ENCODE measurements at regions not wholly inside any gene's neighbourhood (a gene's known extent, or its start where the extent isn't known, plus 50 kb on each side); places are given as distances from the start of the nearest gene placed in this dataset. TPM values are rescaled to one million over a fixed set of nuclear protein-coding genes. Genes with fewer than 3 reads are reported as not detected.

DNA sequence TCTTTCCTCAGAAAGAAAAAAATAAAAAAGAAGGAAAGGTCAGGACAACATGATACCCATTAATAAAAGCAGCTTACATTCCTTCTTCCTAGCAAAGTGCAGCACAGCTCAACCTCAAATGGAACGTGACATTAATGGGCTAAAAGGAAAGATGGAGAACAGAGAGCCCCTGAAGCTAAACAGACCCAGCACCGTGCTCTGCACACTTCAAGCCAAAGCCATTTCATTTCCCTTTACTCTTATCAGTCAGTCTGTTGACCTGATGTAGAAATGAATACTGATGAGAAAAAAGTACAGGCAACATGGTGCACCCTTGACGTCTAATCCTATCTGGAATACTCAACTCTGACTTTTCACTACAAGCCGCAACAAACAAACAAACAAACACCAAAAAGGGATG, 57.7 kb upstream of the EDNRA start:
- H3K4me3 ChIP-seq (ENCODE audit: low read depth, low read length) = no peak overlapping the region
- TF ChIP-seq, protein P1, sequence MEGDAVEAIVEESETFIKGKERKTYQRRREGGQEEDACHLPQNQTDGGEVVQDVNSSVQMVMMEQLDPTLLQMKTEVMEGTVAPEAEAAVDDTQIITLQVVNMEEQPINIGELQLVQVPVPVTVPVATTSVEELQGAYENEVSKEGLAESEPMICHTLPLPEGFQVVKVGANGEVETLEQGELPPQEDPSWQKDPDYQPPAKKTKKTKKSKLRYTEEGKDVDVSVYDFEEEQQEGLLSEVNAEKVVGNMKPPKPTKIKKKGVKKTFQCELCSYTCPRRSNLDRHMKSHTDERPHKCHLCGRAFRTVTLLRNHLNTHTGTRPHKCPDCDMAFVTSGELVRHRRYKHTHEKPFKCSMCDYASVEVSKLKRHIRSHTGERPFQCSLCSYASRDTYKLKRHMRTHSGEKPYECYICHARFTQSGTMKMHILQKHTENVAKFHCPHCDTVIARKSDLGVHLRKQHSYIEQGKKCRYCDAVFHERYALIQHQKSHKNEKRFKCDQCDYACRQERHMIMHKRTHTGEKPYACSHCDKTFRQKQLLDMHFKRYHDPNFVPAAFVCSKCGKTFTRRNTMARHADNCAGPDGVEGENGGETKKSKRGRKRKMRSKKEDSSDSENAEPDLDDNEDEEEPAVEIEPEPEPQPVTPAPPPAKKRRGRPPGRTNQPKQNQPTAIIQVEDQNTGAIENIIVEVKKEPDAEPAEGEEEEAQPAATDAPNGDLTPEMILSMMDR (IDR thresholded peaks at IDR 0.05; ENCODE audit: insufficient read depth, low read depth, low read length) = no peak
- DNase-seq (ENCODE audit: low read depth) = peak; percentile 36

DNA sequence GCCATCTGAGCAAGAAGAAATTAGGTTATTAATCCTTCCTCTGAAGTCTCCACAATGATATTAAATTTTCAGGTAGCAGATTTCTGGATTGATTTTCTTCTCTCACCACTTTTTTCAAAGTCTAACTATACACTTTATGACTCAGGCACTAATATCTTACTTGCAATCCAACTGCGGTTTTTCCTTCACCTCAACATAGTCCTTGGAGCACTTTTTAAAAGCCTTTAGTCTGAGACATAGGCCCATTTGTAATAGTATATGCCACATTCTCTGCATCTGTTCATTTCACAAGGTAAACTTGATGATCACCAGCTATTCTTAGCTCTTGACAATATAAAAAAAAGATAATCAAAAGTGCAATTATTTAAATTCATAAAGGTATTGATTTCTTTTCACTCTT, 55.9 kb upstream of the EDNRA start:
- TF ChIP-seq, protein P1 (IDR thresholded peaks at IDR 0.05; ENCODE audit: insufficient read depth, low read depth, low read length) = no peak
- no peak for DNase-seq (ENCODE audit: low read depth)

DNA sequence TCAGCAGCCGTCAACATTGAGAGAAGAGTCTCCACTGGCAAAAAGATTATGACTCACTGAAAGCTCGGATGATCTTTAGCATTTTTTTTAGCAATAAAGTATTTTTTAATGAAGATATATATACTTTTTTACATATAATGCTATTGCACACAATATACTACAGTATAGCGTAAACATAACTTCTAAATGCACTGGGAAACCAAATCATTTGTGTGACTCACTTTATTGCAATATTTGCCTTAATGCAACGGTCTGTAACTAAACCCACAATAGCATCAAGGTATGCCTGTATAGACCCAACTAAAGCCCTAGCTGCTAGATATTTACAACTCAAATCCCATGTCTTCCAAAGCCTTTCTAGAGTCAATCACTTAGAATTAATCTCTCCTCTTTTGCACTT, 52.3 kb upstream of the EDNRA start:
- TF ChIP-seq, protein P1 (IDR thresholded peaks at IDR 0.05; ENCODE audit: insufficient read depth, low read depth, low read length) = no peak
- no peak for DNase-seq (ENCODE audit: low read depth)
- no peak overlapping the region for H3K4me3 ChIP-seq (ENCODE audit: low read depth, low read length)

More for the DNA sequence above, 55.9 kb upstream of the EDNRA start:
- no peak overlapping the region for H3K4me3 ChIP-seq (ENCODE audit: low read depth, low read length)

DNA sequence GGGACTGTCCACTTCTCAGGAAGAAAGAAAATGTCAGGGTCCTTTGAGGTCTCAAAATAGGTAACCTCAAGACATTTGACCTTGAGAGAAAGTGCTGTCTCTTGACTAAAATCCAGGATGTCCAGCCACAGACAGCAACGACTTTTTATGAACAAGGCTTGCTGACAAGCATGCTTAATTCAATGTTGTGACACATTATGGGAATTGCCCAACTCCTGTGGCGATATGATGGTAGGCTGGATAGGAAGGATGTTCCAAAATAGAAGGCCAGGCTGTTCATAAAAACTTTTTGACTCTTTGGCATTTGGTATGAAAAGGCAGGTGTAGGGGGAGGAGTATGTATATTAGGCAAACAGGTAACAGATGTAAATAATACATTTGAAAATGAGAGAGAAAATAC, 50.8 kb upstream of the EDNRA start:
- TF ChIP-seq, protein P1 (IDR thresholded peaks at IDR 0.05; ENCODE audit: insufficient read depth, low read depth, low read length) = no peak
- no peak overlapping the region for H3K4me3 ChIP-seq (ENCODE audit: low read depth, low read length)
- DNase-seq (ENCODE audit: low read depth) = no peak

Small RNAs in the stretch of these regions (small RNA-seq; reads per million reads assigned to genes)
- gene MIR548G = not detected
